ENCODE measurements at regions not wholly inside any gene's neighbourhood (a gene's known extent, or its start where the extent isn't known, plus 50 kb on each side); places are given as distances from the start of the nearest gene placed in this dataset.
"Not testable (repeated sequence)": the region's sequence is repeated elsewhere in the genome, so short reads cannot be mapped to it uniquely, and the experiment has no call there.

DNA sequence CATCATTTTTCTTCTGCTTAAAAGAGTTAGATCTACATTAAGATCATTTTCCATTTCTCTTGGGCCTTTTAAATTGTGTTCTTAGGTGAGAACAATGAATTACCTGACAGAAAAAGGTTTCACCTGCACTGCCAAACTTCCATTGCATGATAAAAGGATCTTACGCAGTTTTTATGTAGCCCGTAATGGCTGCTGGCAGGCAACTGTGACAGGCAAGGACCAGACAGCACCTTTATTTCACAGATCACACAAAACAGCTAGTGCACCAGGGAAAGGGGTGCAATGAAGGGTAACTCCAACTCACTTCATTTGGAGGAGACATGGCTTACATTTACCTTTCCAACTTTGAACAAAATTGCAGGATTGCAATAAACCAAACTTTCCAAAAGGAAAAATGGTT lies 159.8 kb downstream of the SLITRK1 start:
- no peak for DNase-seq

DNA sequence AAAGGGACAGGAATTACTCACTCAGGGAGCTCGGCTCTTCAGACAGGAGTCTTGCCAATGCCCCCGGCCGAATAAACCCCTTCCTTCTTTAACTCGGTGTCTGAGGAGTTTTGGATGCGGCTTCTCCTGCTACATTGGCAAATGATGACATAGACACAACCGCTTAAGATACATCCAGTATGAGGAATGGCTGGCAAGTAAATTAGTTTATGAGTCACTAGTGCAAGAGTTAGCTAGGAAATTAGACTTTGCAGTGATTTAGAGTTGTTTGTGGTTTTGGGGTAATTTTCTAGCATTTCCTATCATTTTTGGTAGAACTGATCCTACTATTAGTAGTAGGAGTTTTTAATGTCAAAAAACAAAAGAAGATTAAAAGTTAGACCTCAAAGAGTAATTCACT lies 166.2 kb downstream of the SLITRK1 start:
- no peak for DNase-seq

DNA sequence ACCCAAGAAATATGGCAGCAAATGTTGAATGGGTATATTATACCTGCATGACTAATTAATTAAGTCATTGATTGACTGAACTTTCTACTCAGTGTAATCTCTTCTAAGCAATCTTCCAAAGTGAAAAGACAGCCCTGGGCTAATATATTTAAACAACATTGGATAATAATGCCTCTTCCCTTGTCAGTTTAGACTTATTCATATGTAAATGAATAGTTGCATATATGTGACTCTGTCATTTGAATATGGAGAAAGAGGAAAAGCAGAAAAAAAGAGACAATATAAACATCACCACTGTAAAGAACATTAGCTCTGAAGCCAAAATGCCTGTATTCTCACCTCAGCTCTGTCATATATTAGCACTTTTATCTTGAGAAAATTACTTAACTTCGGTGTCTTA lies 168.0 kb downstream of the SLITRK1 start:
- no peak for DNase-seq

DNA sequence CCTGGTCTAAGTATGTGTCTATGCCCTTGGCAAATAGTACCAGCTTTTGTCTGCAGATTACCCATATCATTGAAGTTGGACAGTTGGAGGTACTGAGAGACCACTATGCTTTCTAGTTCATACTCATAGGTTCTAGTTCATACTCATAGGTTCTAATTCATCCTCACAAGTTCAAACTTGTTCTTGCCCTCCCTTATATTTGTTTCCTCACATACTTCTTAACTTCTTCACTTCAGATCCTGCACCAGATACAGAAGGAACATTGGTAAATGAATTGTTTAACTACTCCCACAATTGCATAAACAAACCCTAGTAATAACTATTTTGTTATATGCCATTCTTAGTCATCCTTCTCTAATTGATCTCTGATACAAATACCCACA lies 172.2 kb downstream of the SLITRK1 start:
- DNase-seq: no peak

DNA sequence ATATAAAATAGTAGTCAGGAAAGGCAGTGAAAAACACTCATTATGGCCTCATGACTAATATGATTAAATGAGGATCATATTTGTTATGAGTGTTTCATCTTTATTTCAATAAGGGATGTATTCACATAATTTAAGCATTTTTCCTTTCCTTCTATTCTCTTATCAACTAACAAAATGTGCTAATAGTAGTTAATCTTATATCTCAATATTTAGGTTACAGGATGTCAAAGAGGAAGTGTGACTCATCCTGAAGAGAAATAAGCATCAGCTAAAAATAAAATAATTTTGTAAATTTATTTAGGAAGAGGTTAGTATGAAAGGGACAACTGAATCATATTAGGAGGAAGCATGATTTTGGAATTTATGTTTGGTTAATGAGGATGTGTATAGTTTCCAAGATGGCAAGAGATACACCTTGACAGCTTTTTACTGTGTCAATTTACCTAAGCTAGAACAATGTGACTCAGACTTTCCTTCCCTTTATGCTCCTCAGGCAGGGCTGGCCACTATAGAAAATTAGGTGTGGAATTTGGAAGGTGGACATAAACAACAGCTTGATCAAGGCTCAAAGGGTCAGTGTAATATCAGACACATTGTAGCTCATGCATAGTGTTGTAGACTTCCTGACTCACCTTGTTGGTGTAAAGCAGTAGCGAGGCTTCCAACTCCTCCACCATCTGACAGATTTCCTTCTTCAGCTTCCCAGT lies 172.7 kb downstream of the SLITRK1 start:
- no peak for DNase-seq

GRCh38 chr13:83702021-83702420 lies 180.3 kb downstream of the SLITRK1 start:
- DNase-seq: no peak

- no peak for DNase-seq
Observed at GRCh38 chr13:83692800-83693199, 189.5 kb downstream of the SLITRK1 start.

DNA sequence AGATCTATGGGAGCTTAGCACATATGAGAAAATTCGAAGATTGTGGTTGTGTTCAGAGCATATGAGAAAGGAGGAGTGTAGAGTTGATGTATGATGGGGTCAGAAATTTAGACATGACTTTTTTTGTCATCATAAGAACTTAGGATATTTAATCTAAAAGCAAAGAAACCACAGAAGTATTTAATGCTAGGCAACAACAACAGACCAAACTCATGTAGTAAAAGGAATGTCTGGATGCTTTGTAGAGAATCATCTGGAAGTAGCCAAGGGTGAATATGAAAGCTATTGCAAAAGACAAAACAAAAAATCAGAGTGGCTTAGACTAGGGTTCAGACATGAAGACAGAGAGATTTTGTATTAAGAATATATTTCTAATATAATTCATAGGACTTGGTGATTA lies 190.3 kb downstream of the SLITRK1 start:
- DNase-seq: no peak

DNA sequence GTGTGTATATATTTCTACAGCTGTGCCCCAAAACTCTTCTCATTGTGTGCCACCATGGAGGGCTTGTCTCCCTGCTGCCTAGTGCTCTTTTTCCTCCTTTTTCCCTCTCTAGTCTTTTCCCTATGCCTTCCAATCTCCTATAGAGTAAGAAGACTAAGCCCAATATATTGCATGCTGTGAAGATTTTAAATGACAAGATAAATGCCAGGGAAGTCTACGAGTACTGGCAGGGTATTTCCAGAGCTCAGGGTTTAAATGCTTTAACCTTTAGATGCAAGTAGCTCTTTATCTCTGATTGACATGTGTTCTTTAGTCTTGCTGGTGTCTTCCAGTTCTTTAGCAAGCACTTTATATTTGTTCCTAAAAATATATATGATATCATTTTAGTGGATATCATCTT lies 200.7 kb downstream of the SLITRK1 start:
- DNase-seq: no peak

- no peak for DNase-seq
Observed at GRCh38 chr13:83677985-83678384, 204.3 kb downstream of the SLITRK1 start.

GRCh38 chr13:83672612-83673011 lies 209.7 kb downstream of the SLITRK1 start:
- DNase-seq: no peak

DNA sequence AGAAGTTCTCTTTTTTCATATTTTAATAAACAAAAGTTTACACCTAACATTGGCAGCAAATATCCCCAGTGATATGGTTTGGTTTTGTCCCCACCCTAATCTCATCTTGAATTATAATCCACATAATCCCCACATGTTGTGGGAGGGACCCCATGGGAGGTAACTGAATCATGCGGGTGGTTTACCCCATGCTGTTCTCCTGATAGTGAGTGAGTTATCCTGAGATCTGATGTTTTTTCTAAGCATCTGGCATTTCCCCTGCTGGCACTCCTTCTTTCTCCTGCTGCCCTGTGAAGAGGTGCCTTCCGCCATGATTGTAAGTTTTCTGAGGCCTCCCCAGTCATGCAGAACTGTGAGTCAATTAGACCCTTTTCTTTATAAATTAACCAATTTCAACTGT lies 214.7 kb downstream of the SLITRK1 start:
- DNase-seq: no peak

GRCh38 chr13:83666141-83666540 lies 216.1 kb downstream of the SLITRK1 start:
- DNase-seq: no peak

DNA sequence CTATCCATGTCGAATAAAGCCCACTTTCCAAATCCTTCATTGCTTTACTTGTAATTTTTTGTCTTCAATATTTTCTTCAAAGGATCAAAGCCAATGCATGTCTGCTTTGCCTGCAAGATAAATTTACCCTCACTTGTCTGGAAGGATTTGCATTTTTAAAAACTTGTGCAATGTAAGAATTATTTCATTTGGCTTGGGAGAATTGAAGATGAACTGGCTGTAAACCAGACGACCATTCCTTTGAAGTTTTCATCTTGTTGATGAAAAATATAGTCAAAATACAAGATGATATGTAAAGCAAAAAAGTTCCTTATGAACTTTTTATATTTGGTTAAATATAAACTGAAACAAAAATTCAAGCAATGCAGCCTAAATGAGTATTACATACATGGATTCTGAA lies 225.0 kb downstream of the SLITRK1 start:
- DNase-seq: no peak

- DNase-seq: not testable (repeated sequence)
Observed at GRCh38 chr13:83642617-83643016, 239.7 kb downstream of the SLITRK1 start.

DNA sequence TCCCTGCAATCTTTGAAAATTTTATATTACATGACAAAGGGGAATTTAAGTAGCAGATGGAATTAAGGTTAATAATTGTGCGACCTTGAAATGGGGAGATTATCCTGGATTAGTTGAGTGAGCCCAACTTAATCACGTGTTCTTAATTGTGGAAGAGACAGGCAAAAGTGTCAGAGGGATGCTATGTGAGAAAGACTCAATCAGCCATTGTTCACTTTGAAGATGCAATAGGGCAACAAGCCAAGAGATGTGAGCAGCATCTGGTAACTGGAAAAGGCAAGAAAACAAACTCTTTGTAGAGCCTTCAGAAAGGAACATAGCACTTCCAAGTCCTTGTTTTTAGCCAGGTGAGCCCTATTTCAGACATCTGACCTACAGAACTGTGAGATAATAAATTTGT lies 247.7 kb downstream of the SLITRK1 start:
- no peak for DNase-seq

DNA sequence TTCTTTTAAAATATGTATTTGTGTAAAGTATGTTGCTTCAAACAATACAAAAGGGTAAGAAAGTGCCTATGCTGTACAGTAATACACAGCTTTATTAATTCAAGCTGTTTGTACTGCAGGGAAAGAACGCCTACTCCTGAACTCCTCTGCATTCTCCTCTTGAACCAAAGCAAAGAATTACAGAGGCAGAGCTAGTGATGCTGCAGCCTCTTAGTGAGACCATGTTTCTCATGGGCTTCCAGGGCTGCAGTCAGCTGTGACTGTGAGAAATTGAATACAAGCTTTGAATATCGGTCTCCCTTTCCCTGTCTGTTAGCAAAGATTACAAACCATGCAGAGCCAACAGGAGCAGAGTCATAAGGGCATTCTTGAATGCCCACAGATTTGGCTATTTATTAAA lies 248.5 kb downstream of the SLITRK1 start:
- no peak for DNase-seq

- DNase-seq: no peak
Observed at GRCh38 chr13:83622422-83622784, 259.9 kb downstream of the SLITRK1 start.

GRCh38 chr13:83621765-83622421 lies 260.4 kb downstream of the SLITRK1 start:
- no peak for DNase-seq

DNA sequence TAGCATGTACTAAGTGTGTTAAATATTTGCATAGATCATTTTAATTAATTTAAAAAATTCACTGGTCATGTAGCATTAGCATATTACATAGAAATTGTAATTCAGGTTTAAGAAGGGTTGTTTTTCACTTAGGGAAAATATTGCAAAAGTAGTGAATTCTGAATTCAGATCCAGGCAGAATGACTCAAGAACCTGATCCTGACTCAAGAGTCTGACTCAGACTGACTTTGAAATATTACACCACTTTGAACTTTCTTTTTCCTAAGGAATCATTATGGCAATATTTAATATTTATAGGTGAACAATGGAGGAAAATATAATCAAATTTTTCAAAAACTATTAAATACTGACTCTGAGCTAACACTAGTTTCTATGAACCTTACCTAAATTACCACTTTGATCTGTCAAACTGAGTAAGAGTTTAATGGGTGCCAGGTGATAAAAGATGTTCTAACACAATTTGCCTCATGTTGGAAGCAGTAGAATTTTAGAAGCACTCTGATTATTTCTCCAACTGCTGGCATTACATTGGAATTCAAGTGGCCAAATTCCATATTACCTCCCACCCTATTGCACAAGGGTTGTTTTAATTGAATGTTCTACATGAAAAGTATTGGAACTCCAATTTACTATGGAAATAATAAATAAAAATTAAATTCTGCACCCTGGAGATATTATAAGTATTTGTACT lies 261.6 kb downstream of the SLITRK1 start:
- DNase-seq: no peak

DNA sequence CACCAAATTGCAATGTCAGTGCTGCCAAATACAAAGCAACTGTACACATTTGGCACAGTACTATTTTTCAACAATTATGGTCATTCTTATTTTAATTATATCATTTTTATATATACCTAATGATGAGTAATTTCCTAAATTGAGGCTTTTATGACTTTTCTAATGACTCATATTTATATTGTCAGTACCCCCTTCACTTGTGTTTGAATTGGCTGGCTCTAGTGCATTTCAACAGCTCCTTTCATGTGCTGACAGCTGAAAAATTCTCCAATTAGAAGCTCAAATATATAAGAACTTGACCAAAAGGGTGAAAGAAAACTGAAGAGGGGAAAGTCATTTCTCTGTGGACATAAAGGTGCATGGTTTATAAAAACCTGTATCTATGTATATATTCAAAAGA lies 263.3 kb downstream of the SLITRK1 start:
- DNase-seq: no peak

GRCh38 chr13:83613524-83613923 lies 268.8 kb downstream of the SLITRK1 start:
- DNase-seq: no peak

GRCh38 chr13:83601539-83601938 lies 280.7 kb downstream of the SLITRK1 start:
- no peak for DNase-seq

DNA sequence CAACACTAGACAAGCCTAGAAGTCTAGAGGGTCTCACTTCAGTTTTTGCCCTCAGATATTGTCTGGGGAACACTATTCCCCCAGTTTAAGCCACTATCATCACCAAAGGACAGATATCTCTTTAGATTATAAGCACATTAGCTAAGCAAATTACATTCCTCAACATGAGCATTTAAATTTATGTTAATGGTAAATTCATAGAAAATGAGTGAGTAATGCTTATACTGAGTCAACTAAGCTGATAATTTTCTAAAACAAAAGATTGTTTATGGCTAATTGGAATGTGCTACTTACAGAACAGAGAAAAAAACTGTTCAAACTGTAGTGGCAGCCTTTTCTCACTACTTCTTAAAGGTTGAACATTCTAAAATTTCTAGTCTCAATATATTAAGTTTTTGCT lies 290.2 kb downstream of the SLITRK1 start:
- no peak for DNase-seq

GRCh38 chr13:83589814-83590213 lies 292.5 kb downstream of the SLITRK1 start:
- no peak for DNase-seq
